ENCODE measurements at regions not wholly inside any gene's neighbourhood (a gene's known extent, or its start where the extent isn't known, plus 50 kb on each side); places are given as distances from the start of the nearest gene placed in this dataset.
"Not testable (repeated sequence)": the region's sequence is repeated elsewhere in the genome, so short reads cannot be mapped to it uniquely, and the experiment has no call there.

GRCh38 chr14:85074955-85075354 lies 455.0 kb upstream of the FLRT2 start:
- Mint-ChIP-seq H3K4me1 (no peaks in the 10 kb centered on the region), H3K27me3 (ENCODE audit: insufficient read depth, low read depth, poor library complexity) (no peaks in the 10 kb centered on the region), H3K4me3 (no peak overlapping the region), H3K9me3 (no peaks in the 10 kb centered on the region), H3K27ac (no peak overlapping the region), H3K36me3 (ENCODE audit: low read depth) (no peaks in the 10 kb centered on the region)
- no peak for TF ChIP-seq CREB1 (CRISPR knock-in tag; IDR thresholded peaks at IDR 0.05; ENCODE audit: low read depth)
- TF ChIP-seq CTCF (conservative IDR thresholded peaks at IDR 0.05; ENCODE audit: low read depth in 2 of 2) = no peak
- no peak for TF ChIP-seq POLR2AphosphoS5 (IDR thresholded peaks at IDR 0.05; ENCODE audit: low read depth)
- no peak for TF ChIP-seq EZH2 (IDR thresholded peaks at IDR 0.05; ENCODE audit: low read depth, unreplicated experiment)
- TF ChIP-seq ZNF331 (CRISPR knock-in tag; IDR thresholded peaks at IDR 0.05; ENCODE audit: low read depth) = no peak
- no peak overlapping the region for H3K4me2 ChIP-seq
- no peak overlapping the region for H3K27ac ChIP-seq (ENCODE audit: low read depth)
- no peaks in the 10 kb centered on the region for H3K36me3 ChIP-seq (ENCODE audit: insufficient read depth)
- no peak overlapping the region for H2AFZ ChIP-seq
- H3K4me3 ChIP-seq = no peak overlapping the region
- ATAC-seq = no peak
- H3K9me2 ChIP-seq (ENCODE audit: insufficient read depth) = no peaks in the 10 kb centered on the region
- H4K20me1 ChIP-seq (replicated peaks; ENCODE audit: insufficient read depth) = no peaks in the 10 kb centered on the region
- no peaks in the 10 kb centered on the region for H3K79me2 ChIP-seq (replicated peaks; ENCODE audit: insufficient read depth)
- H3K4me1 ChIP-seq (ENCODE audit: insufficient read depth) = no peaks in the 10 kb centered on the region
- H3K27me3 ChIP-seq (ENCODE audit: insufficient read depth) = no peaks in the 10 kb centered on the region
- H3F3A ChIP-seq (replicated peaks; ENCODE audit: low read depth) = no peaks in the 10 kb centered on the region
- no peak for DNase-seq (ENCODE audit: low spot score)

- no peak for TF ChIP-seq ZNF331 (CRISPR knock-in tag; IDR thresholded peaks at IDR 0.05; ENCODE audit: low read depth)
- no peak for TF ChIP-seq EZH2 (IDR thresholded peaks at IDR 0.05; ENCODE audit: low read depth, unreplicated experiment)
- TF ChIP-seq NANOG (IDR thresholded peaks at IDR 0.05; ENCODE audit: borderline replicate concordance) = no peak
- TF ChIP-seq EZH2phosphoT487 (IDR thresholded peaks at IDR 0.05; ENCODE audit: unreplicated experiment) = no peak
- TF ChIP-seq JUNB (IDR thresholded peaks at IDR 0.05; ENCODE audit: unreplicated experiment) = no peak
- DNase-seq (ENCODE audit: low spot score) = no peak
- no peak overlapping the region for H3K4me3 Mint-ChIP-seq
- H3K4me1 Mint-ChIP-seq = no peaks in the 10 kb centered on the region
- H3K36me3 Mint-ChIP-seq (ENCODE audit: low read depth) = no peaks in the 10 kb centered on the region
- Histone ChIP-seq H3K4me3 (no peak overlapping the region), H2AFZ (no peak overlapping the region), H3K4me1 (ENCODE audit: insufficient read depth) (no peaks in the 10 kb centered on the region), H4K20me1 (replicated peaks; ENCODE audit: insufficient read depth) (no peaks in the 10 kb centered on the region), H3K27ac (ENCODE audit: low read depth) (no peak overlapping the region), H3K9me2 (ENCODE audit: insufficient read depth) (no peaks in the 10 kb centered on the region), H3K36me3 (ENCODE audit: insufficient read depth) (no peaks in the 10 kb centered on the region), H3K27me3 (ENCODE audit: insufficient read depth) (no peaks in the 10 kb centered on the region), H3K4me2 (no peak overlapping the region), H3K79me2 (replicated peaks; ENCODE audit: insufficient read depth) (no peaks in the 10 kb centered on the region), H3F3A (replicated peaks; ENCODE audit: low read depth) (no peaks in the 10 kb centered on the region)
- H3K27ac Mint-ChIP-seq = no peak overlapping the region
- no peaks in the 10 kb centered on the region for H3K27me3 Mint-ChIP-seq (ENCODE audit: insufficient read depth, low read depth, poor library complexity)
- H3K9me3 Mint-ChIP-seq = no peaks in the 10 kb centered on the region
- no peak for ATAC-seq
Observed at GRCh38 chr14:85075694-85076476, 454.1 kb upstream of the FLRT2 start.

GRCh38 chr14:85077716-85078115 lies 452.2 kb upstream of the FLRT2 start:
- not testable (repeated sequence) for H3K4me3 Mint-ChIP-seq; H3K27me3 ChIP-seq (ENCODE audit: insufficient read depth); DNase-seq (ENCODE audit: low spot score); H3K36me3 ChIP-seq (ENCODE audit: insufficient read depth); H3K4me1 ChIP-seq (ENCODE audit: insufficient read depth); H3K4me3 ChIP-seq; ATAC-seq; H3K9me2 ChIP-seq (ENCODE audit: insufficient read depth); H3K27ac Mint-ChIP-seq; H3K79me2 ChIP-seq (replicated peaks; ENCODE audit: insufficient read depth); H3K36me3 Mint-ChIP-seq (ENCODE audit: low read depth); H3K9me3 Mint-ChIP-seq; H4K20me1 ChIP-seq (replicated peaks; ENCODE audit: insufficient read depth); H3K27me3 Mint-ChIP-seq (ENCODE audit: insufficient read depth, low read depth, poor library complexity); H3K27ac ChIP-seq (ENCODE audit: low read depth); H3F3A ChIP-seq (replicated peaks; ENCODE audit: low read depth); H3K4me1 Mint-ChIP-seq; H3K4me2 ChIP-seq; H2AFZ ChIP-seq

All from GM23338 (cell line).